Neural progenitor cell (in vitro differentiated cells): ENCODE measurements at regions not wholly inside any gene's neighbourhood (a gene's known extent, or its start where the extent isn't known, plus 50 kb on each side); places are given as distances from the start of the nearest gene placed in this dataset.
A peak's percentile ranks its signal among the peaks of the same experiment; 100 is the strongest.

ENCODE experiments used
- DNase-seq: peaks from one replicate; pipeline ENCODE4 v3.0.0-alpha.2; 2016; ENCODE audit warnings: low spot score
- H2AFZ ChIP-seq: fragments of 200-600 bp; sonication (generic); replicated peaks from 2 replicates; pipeline ENCODE4 v1.6.1; 2016; ENCODE audit warnings: antibody characterized with exemption
- H3F3A ChIP-seq: fragments of 200-600 bp; sonication (generic); 2 replicates; pipeline ENCODE4 v1.6.1; 2016; ENCODE audit warnings: antibody characterized with exemption, low read depth
- H3K27ac ChIP-seq: fragments of 200-600 bp; sonication (generic); 2 replicates; pipeline ENCODE4 v1.5.1; 2016; ENCODE audit warnings: mild to moderate bottlenecking
- H3K27me3 ChIP-seq: fragments of 200-600 bp; sonication (generic); 2 replicates; pipeline ENCODE4 v1.6.1; 2016; ENCODE audit warnings: mild to moderate bottlenecking, moderate library complexity
- H3K36me3 ChIP-seq: fragments of 200-600 bp; sonication (generic); 2 replicates; pipeline ENCODE4 v1.5.1; 2016
- H3K4me1 ChIP-seq: fragments of 200-600 bp; sonication (generic); 2 replicates; pipeline ENCODE4 v1.6.1; 2016; ENCODE audit warnings: mixed run types
- H3K4me2 ChIP-seq: fragments of 200-600 bp; sonication (generic); 2 replicates; pipeline ENCODE4 v1.6.1; 2016
- H3K4me3 ChIP-seq: fragments of 200-600 bp; sonication (generic); 2 replicates; pipeline ENCODE4 v1.5.1; 2016
- H3K79me2 ChIP-seq: fragments of 200-600 bp; sonication (generic); 2 replicates; pipeline ENCODE4 v1.6.1; 2016; ENCODE audit warnings: low read depth
- H3K9ac ChIP-seq: fragments of 200-600 bp; sonication (generic); 2 replicates; pipeline ENCODE4 v1.6.1; 2016
- H3K9me3 ChIP-seq: fragments of 200-600 bp; sonication (generic); 2 replicates; pipeline ENCODE4 v1.5.1; 2016; ENCODE audit warnings: low read depth
- H4K20me1 ChIP-seq: fragments of 200-600 bp; sonication (generic); 2 replicates; pipeline ENCODE4 v1.6.1; 2016; ENCODE audit warnings: low read depth
- H3K27ac Mint-ChIP-seq: 3 replicates; pipeline ENCODE4 v1.8.0; 2021; ENCODE audit warnings: mixed read lengths
- H3K27me3 Mint-ChIP-seq: 2 replicates; pipeline ENCODE4 v1.8.0; 2022; ENCODE audit warnings: low read depth, mild to moderate bottlenecking, inconsistent platforms, moderate library complexity, mixed read lengths; ENCODE audit not compliant: insufficient read depth
- H3K36me3 Mint-ChIP-seq: 3 replicates; pipeline ENCODE4 v1.8.0; 2021; ENCODE audit warnings: mixed read lengths
- H3K4me1 Mint-ChIP-seq: 3 replicates; pipeline ENCODE4 v1.8.0; 2021; ENCODE audit warnings: mixed read lengths
- H3K4me3 Mint-ChIP-seq: 3 replicates; pipeline ENCODE4 v1.8.0; 2021; ENCODE audit warnings: mild to moderate bottlenecking, moderate library complexity, mixed read lengths
- H3K9me3 Mint-ChIP-seq: 3 replicates; pipeline ENCODE4 v1.8.0; 2020; ENCODE audit warnings: mixed read lengths
- CTCF ChIP-seq: fragments of 200-600 bp; sonication (generic); IDR thresholded peaks from 2 replicates; pipeline ENCODE4 v1.5.1; 2017; ENCODE audit warnings: antibody characterized with exemption, mild to moderate bottlenecking
- EZH2 ChIP-seq: fragments of 200-600 bp; sonication (generic); IDR thresholded peaks from 2 replicates; pipeline ENCODE4 v1.6.1; 2017; ENCODE audit warnings: antibody characterized with exemption, mild to moderate bottlenecking, moderate library complexity
- EZH2phosphoT487 ChIP-seq: fragments of 200-600 bp; sonication (generic); IDR thresholded peaks from 2 replicates; pipeline ENCODE4 v1.6.1; 2017; ENCODE audit warnings: antibody characterized with exemption

- TF ChIP-seq CTCF (no peak), EZH2 (no peak), EZH2phosphoT487 (no peak)
- no peak overlapping the region for H3K4me2 ChIP-seq
- H3K36me3 ChIP-seq = no peaks in the 10 kb centered on the region
- Mint-ChIP-seq H3K36me3 (peaks cover 5% of the 10 kb centered on the region), H3K9me3 (peaks cover 41% of the 10 kb centered on the region), H3K27me3 (peaks cover 2% of the 10 kb centered on the region), H3K27ac (no peak overlapping the region), H3K4me1 (peaks cover 15% of the 10 kb centered on the region), H3K4me3 (no peak overlapping the region)
- H3K27ac ChIP-seq = no peak overlapping the region
- H3K4me3 ChIP-seq = no peak overlapping the region
- no peaks in the 10 kb centered on the region for H3K79me2 ChIP-seq
- no peaks in the 10 kb centered on the region for H3K9me3 ChIP-seq
- H3K9ac ChIP-seq = no peak overlapping the region
- H3K4me1 ChIP-seq = peaks cover 8% of the 10 kb centered on the region
- H3F3A ChIP-seq = no peaks in the 10 kb centered on the region
- H4K20me1 ChIP-seq = no peaks in the 10 kb centered on the region
- H3K27me3 ChIP-seq = no peaks in the 10 kb centered on the region
- H2AFZ ChIP-seq = peak overlapping the region; percentile 51
- no peak for DNase-seq
Observed at GRCh38 chr4:123825596-123826291, 429.1 kb downstream of the SPRY1 start.

DNA sequence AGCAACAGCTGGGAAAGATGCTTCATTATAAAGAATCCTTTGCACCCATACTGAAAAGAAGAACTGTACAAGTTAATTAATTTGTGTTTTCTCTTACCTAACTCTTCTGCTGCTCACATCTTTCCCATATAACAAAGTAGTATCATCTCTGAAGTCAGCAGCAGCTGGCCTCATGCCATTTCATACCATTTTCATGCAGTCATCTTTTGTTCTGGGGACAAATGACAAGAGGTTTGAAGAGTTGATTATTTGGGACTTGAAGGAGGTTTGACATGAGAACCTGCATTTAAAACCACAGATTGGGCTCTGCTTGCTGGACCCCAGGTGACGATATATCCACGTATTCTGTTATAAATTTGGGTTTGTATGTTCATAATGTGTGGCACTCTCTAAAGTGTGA lies 430.3 kb downstream of the SPRY1 start:
- TF ChIP-seq CTCF (no peak), EZH2phosphoT487 (no peak), EZH2 (no peak)
- no peak for DNase-seq
- no peak overlapping the region for H3K27ac Mint-ChIP-seq
- no peaks in the 10 kb centered on the region for H4K20me1 ChIP-seq
- peaks cover 12% of the 10 kb centered on the region for H3K4me1 ChIP-seq
- H3K36me3 ChIP-seq = no peaks in the 10 kb centered on the region
- no peak overlapping the region for H3K4me2 ChIP-seq
- no peak overlapping the region for H3K9ac ChIP-seq
- no peak overlapping the region for H2AFZ ChIP-seq
- peaks cover 5% of the 10 kb centered on the region for H3K36me3 Mint-ChIP-seq
- no peak overlapping the region for H3K4me3 Mint-ChIP-seq
- H3K9me3 Mint-ChIP-seq = peaks cover 37% of the 10 kb centered on the region
- H3F3A ChIP-seq = no peaks in the 10 kb centered on the region
- H3K4me3 ChIP-seq = no peak overlapping the region
- no peak overlapping the region for H3K27ac ChIP-seq
- H3K4me1 Mint-ChIP-seq = peaks cover 25% of the 10 kb centered on the region
- H3K27me3 ChIP-seq = no peaks in the 10 kb centered on the region
- H3K9me3 ChIP-seq = no peaks in the 10 kb centered on the region
- peaks cover 2% of the 10 kb centered on the region for H3K27me3 Mint-ChIP-seq
- H3K79me2 ChIP-seq = no peaks in the 10 kb centered on the region

- peaks cover 12% of the 10 kb centered on the region for H3K4me1 ChIP-seq
- H3K4me3 Mint-ChIP-seq = no peak overlapping the region
- H3K4me1 Mint-ChIP-seq = peaks cover 27% of the 10 kb centered on the region
Observed at GRCh38 chr4:123827511-123827910, 430.9 kb downstream of the SPRY1 start.

More at GRCh38 chr4:123827511-123827910, 430.9 kb downstream of the SPRY1 start:
- Histone ChIP-seq H3K27ac (no peak overlapping the region), H3K4me3 (no peak overlapping the region), H3K9me3 (no peaks in the 10 kb centered on the region), H3K36me3 (no peaks in the 10 kb centered on the region), H3K9ac (no peak overlapping the region), H3K4me2 (no peak overlapping the region), H3K79me2 (no peaks in the 10 kb centered on the region), H4K20me1 (no peaks in the 10 kb centered on the region), H3F3A (no peaks in the 10 kb centered on the region), H3K27me3 (no peaks in the 10 kb centered on the region), H2AFZ (no peak overlapping the region)
- no peak overlapping the region for H3K27ac Mint-ChIP-seq
- TF ChIP-seq CTCF = no peak
- no peak for TF ChIP-seq EZH2
- no peak for TF ChIP-seq EZH2phosphoT487
- DNase-seq = no peak
- peaks cover 31% of the 10 kb centered on the region for H3K9me3 Mint-ChIP-seq
- H3K27me3 Mint-ChIP-seq = peaks cover 2% of the 10 kb centered on the region
- H3K36me3 Mint-ChIP-seq = peaks cover 5% of the 10 kb centered on the region
